CD4-positive, alpha-beta T cell (primary cell): ENCODE measurements at regions not wholly inside any gene's neighbourhood (a gene's known extent, or its start where the extent isn't known, plus 50 kb on each side); places are given as distances from the start of the nearest gene placed in this dataset.

ENCODE experiments used
- ATAC-seq: fragments of 200-7000 bp; cut with Tn5 transposase; one replicate; pipeline ENCODE4 v1.10.0; 2022; ENCODE audit warnings: mild to moderate bottlenecking; ENCODE audit not compliant: poor library complexity
- CTCF ChIA-PET: fragments of 350-600 bp; sonication (Branson Sonifier 250); formaldehyde crosslinking; loops from one replicate; lab custom pipeline; 2021; ENCODE audit warnings: antibody characterized with exemption, inconsistent platforms; lab: Charles Lee
- POLR2A ChIA-PET: fragments of 350-600 bp; sonication (Branson Sonifier 250); formaldehyde crosslinking; loops from one replicate; lab custom pipeline; 2021; ENCODE audit warnings: antibody characterized with exemption, inconsistent platforms; lab: Charles Lee
- DNase-seq, 14 experiments: peaks; one replicate each; pipeline ENCODE4 v3.0.0-alpha.2; 2013 to 2020; ENCODE audit warnings: mixed read lengths in 2 of 14
- H3K27ac ChIP-seq, 2 donors: one replicate each; pipeline versions ENCODE4 v1.5.1 to v1.7.0; 2013; ENCODE audit warnings: low read length in 2 of 2, low read depth in 1 of 2, mild to moderate bottlenecking in 1 of 2
- H3K27me3 ChIP-seq, 2 experiments: 1 replicate in 1 of 2; 2 replicates in 1 of 2; pipeline versions ENCODE4 v1.6.1 to v1.7.0; 2013; ENCODE audit warnings: low read length in 2 of 2, control low read depth in 1 of 2, mild to moderate bottlenecking in 1 of 2, moderate library complexity in 1 of 2; ENCODE audit not compliant: insufficient read depth in 2 of 2, control insufficient read depth in 1 of 2
- H3K36me3 ChIP-seq: one replicate; pipeline ENCODE4 v1.6.1; 2013; ENCODE audit warnings: low read length, control low read depth; ENCODE audit not compliant: insufficient read depth
- H3K4me1 ChIP-seq: one replicate; pipeline ENCODE4 v1.6.1; 2013; ENCODE audit warnings: low read length, control low read depth; ENCODE audit not compliant: insufficient read depth
- H3K4me3 ChIP-seq: one replicate; pipeline ENCODE4 v1.5.1; 2013; ENCODE audit warnings: mild to moderate bottlenecking, low read length, moderate library complexity
- H3K9me3 ChIP-seq, 2 experiments: 1 replicate in 1 of 2; 2 replicates in 1 of 2; pipeline versions ENCODE4 v1.6.1 to v1.7.0; 2013; ENCODE audit warnings: low read length in 2 of 2, mild to moderate bottlenecking in 2 of 2, control low read depth in 1 of 2, moderate library complexity in 1 of 2; ENCODE audit not compliant: control insufficient read depth in 1 of 2, insufficient read depth in 1 of 2
- H3K27ac Mint-ChIP-seq: one replicate; pipeline ENCODE4 v1.8.0; 2020; ENCODE audit warnings: mixed read lengths
- H3K27me3 Mint-ChIP-seq: one replicate; pipeline ENCODE4 v1.8.0; 2021; ENCODE audit warnings: mixed read lengths
- H3K36me3 Mint-ChIP-seq: one replicate; pipeline ENCODE4 v1.8.0; 2021; ENCODE audit warnings: low read depth, mixed read lengths
- H3K4me1 Mint-ChIP-seq: one replicate; pipeline ENCODE4 v1.8.0; 2021; ENCODE audit warnings: low read depth, mixed read lengths
- H3K4me3 Mint-ChIP-seq: one replicate; pipeline ENCODE4 v1.8.0; 2020; ENCODE audit warnings: mild to moderate bottlenecking, mixed read lengths
- H3K9me3 Mint-ChIP-seq: one replicate; pipeline ENCODE4 v1.8.0; 2020; ENCODE audit warnings: mixed read lengths
- intact Hi-C, 2 experiments: fragments of 100-400 bp; cut with DNase I in 1 of 2; cut with micrococcal nuclease in 1 of 2; formaldehyde crosslinking; loops; one replicate each; pipeline versions ENCODE4 v1.15.1 to v1.9.0; 2023 to 2025; cut with DNase I, micrococcal nuclease
- TF ChIP-seq, protein P1 (sequence below): fragments of 200-600 bp; IDR thresholded peaks from one replicate; pipeline ENCODE4 v1.8.0; 2022; ENCODE audit warnings: antibody characterized with exemption, mild to moderate bottlenecking

DNA sequence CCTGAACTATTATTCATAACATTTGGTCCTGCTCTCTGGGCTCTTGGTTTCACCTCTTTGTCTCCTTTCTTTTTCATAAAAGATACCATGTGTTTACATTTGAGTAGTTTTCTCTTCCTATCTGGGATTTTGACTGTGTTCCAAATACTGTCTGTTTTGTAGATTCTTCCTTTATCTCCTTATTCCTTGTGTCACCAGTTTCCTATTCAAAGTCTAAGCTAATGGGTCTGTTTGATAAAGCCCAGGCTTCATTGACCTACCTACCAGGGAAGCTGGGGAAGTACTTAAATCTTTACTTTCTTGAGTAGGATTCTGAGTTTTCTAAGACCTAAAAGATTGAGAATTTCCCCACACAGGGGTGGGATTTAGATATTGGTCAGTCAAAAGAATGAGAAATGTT, 409.5 kb downstream of the RAPGEF2 start:
- no peaks in the 10 kb centered on the region for H3K27me3 ChIP-seq
- Mint-ChIP-seq H3K27ac (no peak overlapping the region), H3K4me3 (no peak overlapping the region), H3K4me1 (no peaks in the 10 kb centered on the region), H3K27me3 (no peaks in the 10 kb centered on the region), H3K36me3 (no peaks in the 10 kb centered on the region), H3K9me3 (no peaks in the 10 kb centered on the region)
- H3K4me3 ChIP-seq: no peak overlapping the region
- no peaks in the 10 kb centered on the region for H3K4me1 ChIP-seq
- intact Hi-C loops: no loop called here
- ATAC-seq: no peak
- POLR2A ChIA-PET: no interaction called here
- DNase-seq: no peak
- no peak overlapping the region for H3K27ac ChIP-seq
- TF ChIP-seq, protein P1, sequence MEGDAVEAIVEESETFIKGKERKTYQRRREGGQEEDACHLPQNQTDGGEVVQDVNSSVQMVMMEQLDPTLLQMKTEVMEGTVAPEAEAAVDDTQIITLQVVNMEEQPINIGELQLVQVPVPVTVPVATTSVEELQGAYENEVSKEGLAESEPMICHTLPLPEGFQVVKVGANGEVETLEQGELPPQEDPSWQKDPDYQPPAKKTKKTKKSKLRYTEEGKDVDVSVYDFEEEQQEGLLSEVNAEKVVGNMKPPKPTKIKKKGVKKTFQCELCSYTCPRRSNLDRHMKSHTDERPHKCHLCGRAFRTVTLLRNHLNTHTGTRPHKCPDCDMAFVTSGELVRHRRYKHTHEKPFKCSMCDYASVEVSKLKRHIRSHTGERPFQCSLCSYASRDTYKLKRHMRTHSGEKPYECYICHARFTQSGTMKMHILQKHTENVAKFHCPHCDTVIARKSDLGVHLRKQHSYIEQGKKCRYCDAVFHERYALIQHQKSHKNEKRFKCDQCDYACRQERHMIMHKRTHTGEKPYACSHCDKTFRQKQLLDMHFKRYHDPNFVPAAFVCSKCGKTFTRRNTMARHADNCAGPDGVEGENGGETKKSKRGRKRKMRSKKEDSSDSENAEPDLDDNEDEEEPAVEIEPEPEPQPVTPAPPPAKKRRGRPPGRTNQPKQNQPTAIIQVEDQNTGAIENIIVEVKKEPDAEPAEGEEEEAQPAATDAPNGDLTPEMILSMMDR: no peak
- CTCF ChIA-PET: no interaction called here
- H3K9me3 ChIP-seq: no peaks in the 10 kb centered on the region
- H3K36me3 ChIP-seq: no peaks in the 10 kb centered on the region

DNA sequence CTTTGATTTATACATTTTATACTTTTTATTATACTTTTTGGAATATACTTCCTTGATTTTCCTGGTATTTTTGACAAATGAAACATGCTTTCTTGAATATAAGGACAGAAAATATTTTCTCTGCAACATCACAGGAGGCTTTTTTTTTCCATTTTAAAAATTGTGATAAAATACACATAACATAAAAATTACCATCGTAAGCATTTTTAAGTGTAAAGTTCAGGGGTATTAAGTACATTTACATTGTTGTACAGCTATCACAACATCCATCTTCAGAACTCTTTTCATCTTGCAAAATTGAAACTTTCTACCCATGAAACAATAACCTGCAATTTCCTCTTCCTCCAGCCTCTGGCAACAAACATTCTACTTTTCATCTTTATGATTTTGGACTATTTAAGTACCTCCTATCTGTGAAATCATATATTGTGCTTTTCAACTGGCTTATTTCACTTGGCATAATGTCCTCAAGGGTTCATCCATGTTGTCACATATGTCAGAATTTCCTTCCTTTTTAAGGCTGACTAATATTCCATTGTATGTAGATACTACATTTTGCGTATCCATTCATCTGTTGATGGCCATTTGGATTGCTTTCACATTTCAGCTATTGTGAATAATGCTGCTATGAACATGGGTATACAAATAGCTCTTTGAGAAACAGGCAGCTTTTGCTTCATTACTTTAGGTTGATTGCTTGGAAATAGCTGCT, 412.6 kb downstream of the RAPGEF2 start:
- Histone ChIP-seq H3K4me3 (no peak overlapping the region), H3K4me1 (no peaks in the 10 kb centered on the region), H3K27me3 (no peaks in the 10 kb centered on the region), H3K36me3 (no peaks in the 10 kb centered on the region), H3K9me3 (no peaks in the 10 kb centered on the region), H3K27ac (no peak overlapping the region)
- Mint-ChIP-seq H3K36me3 (no peaks in the 10 kb centered on the region), H3K27me3 (no peaks in the 10 kb centered on the region), H3K9me3 (no peaks in the 10 kb centered on the region), H3K4me1 (no peaks in the 10 kb centered on the region), H3K4me3 (no peak overlapping the region), H3K27ac (no peak overlapping the region)
- POLR2A ChIA-PET: no interaction called here
- intact Hi-C loops: no loop called here
- TF ChIP-seq, protein P1: no peak
- DNase-seq (no peak), ATAC-seq (no peak)
- CTCF ChIA-PET: no interaction called here

- Histone ChIP-seq H3K9me3 (no peaks in the 10 kb centered on the region), H3K4me3 (no peak overlapping the region), H3K36me3 (no peaks in the 10 kb centered on the region), H3K27ac (no peak overlapping the region), H3K4me1 (no peaks in the 10 kb centered on the region), H3K27me3 (no peaks in the 10 kb centered on the region)
- TF ChIP-seq, protein P1: no peak
- no peak overlapping the region for H3K27ac Mint-ChIP-seq
- DNase-seq (no peak), ATAC-seq (no peak)
- H3K4me3 Mint-ChIP-seq: no peak overlapping the region
- H3K4me1 Mint-ChIP-seq: no peaks in the 10 kb centered on the region
- H3K27me3 Mint-ChIP-seq: no peaks in the 10 kb centered on the region
- intact Hi-C loops: no loop called here
- no peaks in the 10 kb centered on the region for H3K9me3 Mint-ChIP-seq
- H3K36me3 Mint-ChIP-seq: no peaks in the 10 kb centered on the region
- ChIA-PET POLR2A (no interaction called here), CTCF (no interaction called here)
Measured at GRCh38 chr4:159516556-159517140, 413.8 kb downstream of the RAPGEF2 start.
